MM.1S (cell line): ENCODE measurements at regions not wholly inside any gene's neighbourhood (a gene's known extent, or its start where the extent isn't known, plus 50 kb on each side); places are given as distances from the start of the nearest gene placed in this dataset.

Experiments
- CTCF ChIP-seq: fragments of 300-600 bp; sonication (generic); IDR thresholded peaks from 2 replicates; pipeline ENCODE4 v1.5.1; 2016; ENCODE audit warnings: antibody characterized with exemption, low read length, mixed read lengths
- EZH2 ChIP-seq: fragments of 300-600 bp; sonication (generic); optimal IDR thresholded peaks from 2 replicates; pipeline ENCODE3; 2017; ENCODE audit warnings: low read depth, mild to moderate bottlenecking, antibody characterized with exemption, low read length, mixed read lengths

GRCh38 chr1:96400089-96400488, 321.5 kb upstream of the PTBP2 start:
- no peak for TF ChIP-seq CTCF
- no peak for TF ChIP-seq EZH2
